PC-9 (cell line): ENCODE measurements at regions not wholly inside any gene's neighbourhood (a gene's known extent, or its start where the extent isn't known, plus 50 kb on each side); places are given as distances from the start of the nearest gene placed in this dataset.

Experiments used
- CTCF ChIP-seq: fragments of 200-600 bp; sonication (generic); conservative IDR thresholded peaks from 2 replicates; pipeline ENCODE4 v1.6.1; 2017; ENCODE audit warnings: mixed run types, antibody characterized with exemption, mild to moderate bottlenecking, moderate library complexity
- EZH2 ChIP-seq: fragments of 200-600 bp; sonication (generic); IDR thresholded peaks from 2 replicates; pipeline ENCODE4 v1.8.0; 2017; ENCODE audit warnings: antibody characterized with exemption, low read depth

DNA sequence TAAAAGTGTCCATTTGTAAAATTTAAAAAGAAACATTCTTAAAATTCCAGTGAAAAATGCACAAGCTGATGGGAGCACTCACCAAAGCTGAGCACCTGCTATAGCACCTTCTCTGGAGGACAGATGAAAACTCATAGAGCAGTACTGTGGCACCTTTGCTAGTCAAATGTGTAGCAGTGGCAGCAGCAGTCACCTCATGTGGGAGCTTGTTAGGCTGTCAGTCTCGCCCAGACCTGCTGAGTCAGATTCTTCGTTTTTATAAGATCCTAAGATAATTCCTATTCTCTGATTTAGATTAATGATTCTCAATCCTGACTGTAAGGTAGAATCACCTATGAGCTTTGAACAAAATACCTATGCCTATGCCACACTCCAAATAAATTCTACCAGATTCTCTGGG, 325.8 kb downstream of the RPL10L start:
- TF ChIP-seq CTCF (no peak), EZH2 (no peak)
